Motor neuron (in vitro differentiated cells): ENCODE measurements at regions not wholly inside any gene's neighbourhood (a gene's known extent, or its start where the extent isn't known, plus 50 kb on each side); places are given as distances from the start of the nearest gene placed in this dataset.

Experiments
- ATAC-seq, 8 experiments: fragments of 200-7000 bp; cut with Tn5 transposase; replicated peaks in 6 of 8; 2 replicates each; pipeline ENCODE4 v1.8.0; 2021; ENCODE audit warnings: mild to moderate bottlenecking in 8 of 8, moderate library complexity in 8 of 8
- H3K27ac ChIP-seq, 2 donors: fragments of 250-450 bp; sonication (Bioruptor Pico); 2 replicates each; pipeline ENCODE4 v1.9.0; 2021; ENCODE audit warnings: antibody characterized with exemption in 2 of 2, mild to moderate bottlenecking in 2 of 2, moderate library complexity in 1 of 2
- H3K4me1 ChIP-seq, 2 donors: fragments of 250-450 bp; sonication (Bioruptor Pico); replicated peaks in 1 of 2; 2 replicates each; pipeline ENCODE4 v1.6.1; 2021; ENCODE audit warnings: antibody characterized with exemption in 2 of 2, mild to moderate bottlenecking in 2 of 2, moderate library complexity in 1 of 2
- H3K4me3 ChIP-seq, 5 donors: fragments of 250-450 bp; sonication (Bioruptor Pico); 2 replicates each; pipeline ENCODE4 v1.9.0; 2021; ENCODE audit warnings: antibody characterized with exemption in 5 of 5, mild to moderate bottlenecking in 5 of 5, moderate library complexity in 4 of 5
- WGBS, 10 experiments: fragments of 450-650 bp; shearing (Covaris generic); methylation state at CpG; one replicate each; pipeline ENCODE4 v1.0.0; 2022; 5-methylcytosine and 5-hydroxymethylcytosine counted together
- in situ Hi-C, 9 experiments: fragments of 400-800 bp; cut with MboI; loops; one replicate each; pipeline ENCODE4 v1.15.0; 2021; ENCODE audit warnings: low sequenced_read_pairs in 9 of 9, low pct_unique_long_range_greater_than_20kb in 2 of 9; ENCODE audit not compliant: unreplicated experiment in 9 of 9

DNA sequence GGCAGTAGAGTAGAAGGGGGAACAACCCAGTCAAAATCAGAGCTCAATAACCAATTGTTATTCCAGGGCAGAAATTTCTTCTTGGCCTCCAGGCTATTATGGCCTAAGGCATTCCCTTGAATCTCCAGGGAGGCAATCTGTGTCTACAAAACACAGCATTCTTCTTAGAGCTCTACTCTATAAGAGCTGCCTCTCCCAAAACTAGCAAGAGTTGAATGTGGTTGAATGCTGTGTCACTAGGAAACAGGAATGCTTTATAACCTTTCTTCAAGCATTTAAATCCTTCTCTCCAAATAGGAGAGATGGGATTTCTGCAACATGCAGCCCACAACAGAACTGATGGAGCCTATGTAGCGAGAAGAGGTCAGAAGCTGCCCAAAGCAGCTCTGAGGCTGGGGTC is 97.1 kb upstream of the APC start:
- WGBS, 10 experiments = 14 to 100% (median 79%) methylated on average over 1 of the region's 1 CpG; no CpG with 5 or more reads in 6 of the 10 experiments
- in situ Hi-C loops = no loop called here
- H3K27ac ChIP-seq = no peak overlapping the region
- peak in 5 of 8 experiments; percentile 49 to 97 (median 75) for ATAC-seq
- peaks cover 4 to 6% of the 10 kb centered on the region in 2 donors for H3K4me1 ChIP-seq
- no peak overlapping the region for H3K4me3 ChIP-seq

DNA sequence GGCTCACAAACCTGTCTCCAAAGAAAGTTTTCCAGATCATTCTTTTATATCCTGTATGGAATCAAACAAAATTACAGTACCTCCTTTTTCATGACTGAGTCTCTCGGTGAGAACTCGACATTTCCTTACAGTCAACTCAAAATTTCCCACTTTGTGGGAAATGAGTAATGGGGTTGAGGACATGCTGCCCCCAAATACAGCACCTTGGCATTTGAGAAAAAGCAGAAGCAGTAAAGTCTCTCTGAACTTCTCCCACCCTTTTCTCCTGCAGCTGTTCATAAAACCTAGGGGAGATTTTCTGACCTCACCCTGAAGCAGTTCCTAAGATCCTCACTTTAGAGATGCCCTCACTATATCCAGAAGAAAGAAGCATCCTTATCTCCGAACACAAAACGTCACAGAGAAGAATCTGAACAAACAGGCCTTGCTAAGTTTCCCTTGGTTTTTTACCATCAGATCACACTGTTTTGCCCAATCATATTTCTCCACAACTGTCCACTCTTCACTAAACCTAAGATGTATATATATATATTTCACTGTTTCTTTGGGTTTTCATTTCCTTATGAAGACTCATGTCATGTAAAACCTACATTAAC is 96.1 kb upstream of the APC start:
- ATAC-seq = no peak
- 0 to 95% (median 75%) methylated on average over 1 to 4 of the region's 4 CpGs; no CpG with 5 or more reads in 2 of the 10 experiments for WGBS, 10 experiments
- no peak overlapping the region for H3K27ac ChIP-seq
- peaks cover 4 to 6% of the 10 kb centered on the region in 2 donors for H3K4me1 ChIP-seq
- in situ Hi-C loops = no loop called here
- no peak overlapping the region for H3K4me3 ChIP-seq

DNA sequence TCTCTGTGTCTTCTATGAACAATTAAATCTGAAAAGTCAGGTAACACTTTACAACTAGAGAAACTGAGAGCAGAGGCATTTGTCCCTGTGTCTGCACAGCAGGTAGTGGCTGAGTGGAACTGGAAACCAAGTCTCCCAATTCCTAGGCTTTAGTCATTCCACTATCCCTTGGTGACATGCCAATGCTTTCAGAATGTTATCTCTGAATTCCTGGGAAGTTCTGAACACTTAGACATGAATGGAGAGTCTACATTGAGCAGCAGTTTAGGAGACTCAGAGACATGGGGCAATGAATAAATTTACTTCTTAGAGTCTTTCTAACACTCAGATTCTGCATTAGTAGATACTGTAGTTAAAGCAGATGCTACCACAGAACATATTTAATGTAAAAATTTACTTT is 94.8 kb upstream of the APC start:
- Histone ChIP-seq H3K27ac (no peak overlapping the region), H3K4me1 (peaks cover 4 to 6% of the 10 kb centered on the region in 2 donors), H3K4me3 (no peak overlapping the region)
- in situ Hi-C loops = no loop called here
- ATAC-seq = no peak

DNA sequence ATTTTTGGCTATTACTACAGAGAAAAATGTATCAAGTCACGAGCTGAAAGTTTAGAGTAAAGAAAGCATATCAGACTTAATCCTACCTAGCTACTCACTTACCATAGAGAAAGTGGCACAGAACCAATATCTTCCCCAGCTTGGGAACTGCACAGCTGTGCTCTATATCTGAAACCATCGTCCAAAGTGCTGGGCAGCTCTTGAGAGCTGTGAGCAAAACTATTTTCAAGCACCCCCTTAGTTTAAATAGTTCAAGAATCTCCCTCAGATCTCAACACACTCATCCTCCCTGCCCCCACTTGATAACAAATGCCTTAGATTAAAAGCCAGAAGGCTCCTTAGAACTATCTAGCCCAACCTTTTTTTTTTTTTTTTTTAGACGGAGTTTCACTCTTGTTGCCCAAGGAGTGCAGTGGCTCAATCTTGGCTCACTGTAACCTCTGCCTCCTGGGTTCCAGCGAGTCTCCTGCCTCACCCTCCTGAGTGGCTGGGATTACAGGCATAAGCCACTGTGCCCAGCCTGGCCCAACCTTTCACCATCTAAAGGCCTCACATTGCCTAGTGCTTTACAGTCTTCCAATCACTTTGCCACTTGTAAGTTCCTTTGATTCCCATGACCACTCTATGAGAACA is 94.2 kb upstream of the APC start:
- no peak overlapping the region for H3K27ac ChIP-seq
- H3K4me1 ChIP-seq = peaks cover 4 to 6% of the 10 kb centered on the region in 2 donors
- no peak for ATAC-seq
- WGBS, 10 experiments = 10 to 100% (median 79%) methylated on average over 1 to 4 of the region's 4 CpGs
- in situ Hi-C loops = no loop called here
- no peak overlapping the region for H3K4me3 ChIP-seq

DNA sequence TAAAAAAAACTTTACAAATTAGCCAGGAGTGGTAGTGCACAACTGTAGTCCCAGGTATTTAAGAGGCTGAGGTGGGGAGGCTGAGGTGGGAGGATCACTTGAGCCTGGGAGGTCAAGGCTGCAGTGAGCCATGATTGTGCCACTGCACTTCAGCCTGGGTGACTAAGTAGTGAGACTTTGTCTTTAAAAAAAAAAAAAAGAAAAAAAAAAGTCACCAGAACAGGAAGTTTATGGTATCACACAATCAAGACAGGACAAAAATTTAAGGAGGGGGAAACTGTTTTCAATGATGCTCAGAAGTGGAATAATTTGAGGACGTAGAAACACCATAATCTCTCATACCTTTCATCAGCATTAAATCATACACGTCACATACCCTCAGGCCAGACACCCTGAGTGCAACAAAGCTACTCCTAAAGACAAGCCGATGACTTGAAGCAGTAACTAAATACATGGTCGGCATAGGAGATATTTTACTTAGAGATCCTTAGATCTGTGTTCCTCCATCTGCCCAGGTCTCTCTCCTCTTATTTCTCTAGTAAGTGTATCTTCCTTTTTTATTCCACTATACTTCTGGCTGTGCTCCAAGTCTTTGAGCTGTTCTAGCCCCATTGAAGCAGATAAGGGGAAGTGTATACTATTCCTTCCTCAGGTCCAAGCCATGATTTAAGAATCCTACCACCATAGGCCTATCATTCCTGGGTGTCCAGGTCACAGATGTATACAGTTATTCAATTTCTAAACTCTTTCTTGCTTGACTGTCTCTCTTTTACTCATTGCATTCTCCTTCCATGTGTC is 91.3 kb upstream of the APC start:
- Histone ChIP-seq H3K27ac (no peak overlapping the region), H3K4me1 (no peaks in the 10 kb centered on the region), H3K4me3 (no peak overlapping the region)
- WGBS, 10 experiments = 0 to 100% (median 95%) methylated on average over 1 to 4 of the region's 4 CpGs; no CpG with 5 or more reads in 1 of the 10 experiments
- no peak for ATAC-seq
- in situ Hi-C loops = no loop called here

DNA sequence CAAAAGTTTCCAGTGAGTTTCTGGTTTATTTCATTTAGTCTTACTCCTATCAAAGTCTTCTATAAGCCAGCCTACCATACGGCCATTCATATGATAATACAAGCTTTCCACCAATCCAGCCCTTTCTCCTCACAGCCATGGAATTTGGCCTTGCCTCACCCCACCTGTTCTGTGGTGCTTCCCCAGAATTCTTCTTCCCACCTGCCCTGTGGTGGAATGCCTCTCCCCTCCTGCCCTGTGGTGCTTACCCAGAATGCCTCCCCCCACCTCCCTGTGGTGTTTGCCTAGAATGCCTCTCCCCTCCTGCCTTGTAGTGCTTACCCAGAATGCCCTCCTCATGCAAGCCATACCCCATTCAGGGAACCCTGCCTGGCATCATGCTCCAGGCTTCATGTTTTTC is 90.3 kb upstream of the APC start:
- in situ Hi-C loops = no loop called here
- no peak for ATAC-seq
- H3K27ac ChIP-seq = no peak overlapping the region
- 0 to 100% (median 80%) methylated on average over 1 of the region's 1 CpG; no CpG with 5 or more reads in 1 of the 10 experiments for WGBS, 10 experiments
- H3K4me3 ChIP-seq = no peak overlapping the region
- H3K4me1 ChIP-seq = no peaks in the 10 kb centered on the region

DNA sequence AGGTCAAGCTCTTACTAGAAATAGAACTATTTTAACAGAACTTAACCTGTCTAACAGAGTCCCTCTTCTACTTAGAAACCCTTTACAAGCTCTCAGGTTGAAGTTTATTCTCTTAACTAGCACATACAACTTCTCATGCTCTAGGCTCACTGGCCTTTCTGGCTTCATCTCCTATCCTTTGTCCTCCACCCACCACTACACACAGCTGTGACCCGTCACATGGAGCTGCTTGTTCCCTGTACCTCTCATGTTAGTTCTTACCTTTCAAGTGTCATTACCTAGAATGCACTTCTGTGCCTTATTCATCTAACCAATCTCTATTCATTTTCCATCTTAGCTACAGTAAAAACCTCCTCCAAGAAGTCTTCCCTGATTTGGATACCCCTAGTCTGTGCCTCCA is 89.4 kb upstream of the APC start:
- Histone ChIP-seq H3K4me1 (no peaks in the 10 kb centered on the region), H3K27ac (no peak overlapping the region), H3K4me3 (no peak overlapping the region)
- in situ Hi-C loops = no loop called here
- 18 to 100% (median 100%) methylated on average over 1 of the region's 1 CpG; no CpG with 5 or more reads in 5 of the 10 experiments for WGBS, 10 experiments
- ATAC-seq = no peak

DNA sequence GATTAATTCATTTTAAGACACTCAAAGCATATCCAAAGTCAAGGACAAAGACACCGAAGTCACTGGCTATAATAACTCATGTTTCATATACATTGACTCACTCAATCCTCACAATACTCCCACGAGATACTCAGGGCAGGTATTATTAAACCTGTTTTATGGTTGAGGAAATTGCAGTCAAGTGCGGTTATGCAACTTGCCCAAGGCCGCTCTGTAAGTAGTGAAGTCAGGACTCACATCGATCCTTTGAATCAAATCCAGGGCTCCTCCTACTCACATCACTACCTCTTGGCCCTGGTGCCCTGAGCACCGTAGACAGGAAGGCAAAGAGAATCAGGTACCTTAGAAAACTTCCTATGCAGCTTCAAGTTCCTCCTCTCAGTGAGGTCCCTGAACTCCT is 87.8 kb upstream of the APC start:
- H3K4me3 ChIP-seq = no peak overlapping the region
- no peak for ATAC-seq
- H3K27ac ChIP-seq = no peak overlapping the region
- H3K4me1 ChIP-seq = no peaks in the 10 kb centered on the region
- 32 to 100% (median 79%) methylated on average over 1 to 6 of the region's 6 CpGs; no CpG with 5 or more reads in 1 of the 10 experiments for WGBS, 10 experiments
- in situ Hi-C loops = no loop called here

DNA sequence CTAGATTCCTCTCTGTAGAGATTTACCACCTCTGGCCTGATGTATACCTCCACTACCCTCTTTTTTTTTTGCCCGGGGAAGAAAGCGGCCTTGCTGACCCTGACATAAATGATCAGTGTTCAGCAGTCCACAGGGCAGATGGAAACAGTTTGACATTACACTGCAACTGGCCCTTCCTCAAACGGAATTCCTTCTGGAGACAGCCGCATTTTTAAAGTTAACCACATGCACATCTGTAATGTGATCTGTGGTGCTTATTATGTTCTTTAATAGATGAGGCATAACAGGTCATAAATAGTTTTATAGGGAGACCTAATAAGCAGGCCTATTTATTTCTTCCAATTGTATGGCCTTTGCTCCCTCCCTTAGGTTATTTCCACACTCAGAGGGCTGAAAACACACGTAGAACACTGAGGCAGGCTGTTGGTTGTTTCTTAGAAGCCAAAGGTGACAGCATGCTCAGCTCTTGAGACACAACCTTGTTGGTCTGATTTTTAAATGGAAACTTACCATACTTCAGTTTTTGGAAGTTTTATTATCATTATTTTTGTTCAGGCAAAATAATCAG is 84.0 kb upstream of the APC start:
- H3K4me1 ChIP-seq = no peaks in the 10 kb centered on the region
- in situ Hi-C loops = no loop called here
- WGBS, 10 experiments = 0 to 100% (median 56%) methylated on average over 1 to 3 of the region's 5 CpGs; no CpG with 5 or more reads in 1 of the 10 experiments

DNA sequence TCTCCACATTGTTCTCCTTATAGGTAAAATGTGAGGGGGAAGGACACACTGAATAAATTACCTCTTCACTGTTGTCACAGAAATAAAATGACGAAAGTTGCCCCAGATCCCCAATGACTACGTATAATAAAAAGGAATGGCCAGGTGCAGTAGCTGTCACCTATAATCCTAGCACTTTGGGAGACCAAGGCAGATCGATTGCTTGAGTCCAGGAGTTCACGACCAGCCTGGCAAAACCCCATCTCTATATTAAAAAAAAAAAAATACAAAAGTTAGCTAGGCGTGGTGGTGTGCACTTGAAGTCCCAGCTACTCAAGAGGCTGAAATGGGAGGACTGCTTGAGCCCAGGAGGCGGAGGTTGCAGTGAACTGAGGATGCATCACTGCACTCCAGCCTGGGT is 82.2 kb upstream of the APC start:
- H3K4me3 ChIP-seq = no peak overlapping the region
- no peak for ATAC-seq
- H3K27ac ChIP-seq = no peak overlapping the region
- WGBS, 10 experiments = 28 to 100% (median 74%) methylated on average over 2 to 5 of the region's 6 CpGs; no CpG with 5 or more reads in 2 of the 10 experiments
- in situ Hi-C loops = no loop called here
- H3K4me1 ChIP-seq = no peaks in the 10 kb centered on the region

More for the DNA sequence above, 84.0 kb upstream of the APC start:
- Histone ChIP-seq H3K4me3 (no peak overlapping the region), H3K27ac (no peak overlapping the region)
- ATAC-seq = peak in 2 of 8 experiments; percentile 35 to 42

DNA sequence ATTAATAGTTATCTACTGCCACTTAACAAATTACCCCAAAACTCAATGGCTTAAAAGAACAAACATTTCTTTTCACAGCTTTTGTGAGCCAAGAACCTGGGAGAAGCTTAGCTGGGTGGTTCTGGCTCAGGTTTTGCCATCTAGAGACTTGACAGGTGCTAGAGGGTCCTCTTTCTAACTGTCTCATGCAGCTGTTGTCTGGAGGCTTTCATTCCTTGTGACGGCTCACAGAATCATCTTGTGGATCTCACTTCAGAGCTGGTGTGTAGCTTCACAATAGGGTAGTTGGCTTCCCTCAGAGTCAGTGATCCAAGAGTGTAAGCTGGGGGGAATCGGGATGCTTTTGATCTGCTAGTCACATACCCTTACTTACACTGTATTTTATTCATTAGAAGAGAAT is 81.2 kb upstream of the APC start:
- no peaks in the 10 kb centered on the region for H3K4me1 ChIP-seq
- no peak overlapping the region for H3K27ac ChIP-seq
- WGBS, 10 experiments = 60 to 100% (median 80%) methylated on average over 1 to 2 of the region's 2 CpGs; no CpG with 5 or more reads in 3 of the 10 experiments
- no peak for ATAC-seq
- no peak overlapping the region for H3K4me3 ChIP-seq
- in situ Hi-C loops = no loop called here

DNA sequence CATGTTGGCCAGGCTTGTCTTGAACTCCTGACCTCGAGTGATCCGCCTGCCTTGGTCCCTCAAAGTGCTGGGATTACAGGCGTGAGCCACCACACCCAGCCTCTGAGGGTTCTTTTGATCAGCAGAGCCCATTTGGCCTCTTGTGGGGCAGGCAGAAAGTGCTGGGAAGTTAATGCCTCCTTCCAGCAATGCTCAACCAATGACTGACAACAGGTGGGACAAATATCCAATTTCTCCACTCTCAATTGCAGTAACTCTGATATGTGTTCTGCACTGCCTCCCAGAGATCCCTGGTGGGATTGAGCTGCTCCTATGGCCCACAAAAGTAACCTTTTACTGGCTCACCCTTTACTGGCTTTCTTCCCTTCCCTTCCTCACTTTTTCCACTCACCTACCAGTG is 79.9 kb upstream of the APC start:
- Histone ChIP-seq H3K27ac (no peak overlapping the region), H3K4me3 (no peak overlapping the region), H3K4me1 (no peaks in the 10 kb centered on the region)
- ATAC-seq = peak in 2 of 8 experiments; percentile 31 to 36
- WGBS, 10 experiments = 20 to 39% methylated on average over 1 to 3 of the region's 3 CpGs; no CpG with 5 or more reads in 8 of the 10 experiments
- in situ Hi-C loops = no loop called here

DNA sequence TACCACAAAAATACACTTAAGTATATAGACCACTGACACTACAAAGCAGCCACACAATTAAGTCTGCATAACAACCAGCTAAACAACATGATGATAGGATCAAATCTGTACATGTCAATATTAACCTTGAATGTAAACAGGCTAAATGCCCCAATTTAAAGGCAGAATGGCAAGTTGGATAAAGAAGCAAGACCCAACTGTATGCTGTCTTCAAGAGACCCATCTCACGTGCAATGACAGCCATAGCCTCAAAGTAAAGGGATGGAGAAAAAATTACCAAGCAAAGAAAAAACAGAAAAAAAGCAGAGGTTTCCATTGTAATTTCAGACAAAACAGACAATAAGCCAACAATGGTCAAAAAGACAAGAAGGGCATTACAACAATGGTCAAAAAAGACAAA is 77.3 kb upstream of the APC start:
- no peak overlapping the region for H3K4me3 ChIP-seq
- H3K27ac ChIP-seq = no peak overlapping the region
- no peaks in the 10 kb centered on the region for H3K4me1 ChIP-seq
- no peak for ATAC-seq
- 0 to 100% (median 65%) methylated on average over 1 of the region's 1 CpG; no CpG with 5 or more reads in 2 of the 10 experiments for WGBS, 10 experiments
- in situ Hi-C loops = no loop called here
